Uterus (tissue), 2 donors: ENCODE measurements at regions not wholly inside any gene's neighbourhood (a gene's known extent, or its start where the extent isn't known, plus 50 kb on each side); places are given as distances from the start of the nearest gene placed in this dataset.

Experiments used
- POLR2A ChIP-seq, 2 donors: fragments of 450-650 bp; IDR thresholded peaks; one replicate each; pipeline ENCODE4 v1.6.1; 2016; ENCODE audit warnings: antibody characterized with exemption in 2 of 2, mild to moderate bottlenecking in 1 of 2, moderate library complexity in 1 of 2
- TF ChIP-seq, protein P1 (sequence below), 4 experiments: fragments of 200-600 bp in 2 of 4; fragments of 450-650 bp in 2 of 4; sonication (generic) in 2 of 4; IDR thresholded peaks; one replicate each; pipeline ENCODE4 v1.5.1; 2016 to 2019; ENCODE audit warnings: antibody characterized with exemption in 4 of 4, mild to moderate bottlenecking in 2 of 4, moderate library complexity in 1 of 4

- TF ChIP-seq, protein P1, sequence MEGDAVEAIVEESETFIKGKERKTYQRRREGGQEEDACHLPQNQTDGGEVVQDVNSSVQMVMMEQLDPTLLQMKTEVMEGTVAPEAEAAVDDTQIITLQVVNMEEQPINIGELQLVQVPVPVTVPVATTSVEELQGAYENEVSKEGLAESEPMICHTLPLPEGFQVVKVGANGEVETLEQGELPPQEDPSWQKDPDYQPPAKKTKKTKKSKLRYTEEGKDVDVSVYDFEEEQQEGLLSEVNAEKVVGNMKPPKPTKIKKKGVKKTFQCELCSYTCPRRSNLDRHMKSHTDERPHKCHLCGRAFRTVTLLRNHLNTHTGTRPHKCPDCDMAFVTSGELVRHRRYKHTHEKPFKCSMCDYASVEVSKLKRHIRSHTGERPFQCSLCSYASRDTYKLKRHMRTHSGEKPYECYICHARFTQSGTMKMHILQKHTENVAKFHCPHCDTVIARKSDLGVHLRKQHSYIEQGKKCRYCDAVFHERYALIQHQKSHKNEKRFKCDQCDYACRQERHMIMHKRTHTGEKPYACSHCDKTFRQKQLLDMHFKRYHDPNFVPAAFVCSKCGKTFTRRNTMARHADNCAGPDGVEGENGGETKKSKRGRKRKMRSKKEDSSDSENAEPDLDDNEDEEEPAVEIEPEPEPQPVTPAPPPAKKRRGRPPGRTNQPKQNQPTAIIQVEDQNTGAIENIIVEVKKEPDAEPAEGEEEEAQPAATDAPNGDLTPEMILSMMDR (IDR thresholded peaks at IDR 0.05): no peak
- no peak for TF ChIP-seq POLR2A (IDR thresholded peaks at IDR 0.05)
These were observed 71.3 kb downstream of the SOX11 start for GRCh38 chr2:5763531-5763930.
